Kidney tubule cell (primary cell): ENCODE measurements at regions not wholly inside any gene's neighbourhood (a gene's known extent, or its start where the extent isn't known, plus 50 kb on each side); places are given as distances from the start of the nearest gene placed in this dataset.

Source experiments
- DNase-seq: peaks from one replicate; pipeline ENCODE4 v3.0.0-alpha.2; 2018; ENCODE audit warnings: low spot score

- DNase-seq: no peak
These were observed 296.5 kb upstream of the KAZN start for GRCh38 chr1:14302025-14302424.

DNA sequence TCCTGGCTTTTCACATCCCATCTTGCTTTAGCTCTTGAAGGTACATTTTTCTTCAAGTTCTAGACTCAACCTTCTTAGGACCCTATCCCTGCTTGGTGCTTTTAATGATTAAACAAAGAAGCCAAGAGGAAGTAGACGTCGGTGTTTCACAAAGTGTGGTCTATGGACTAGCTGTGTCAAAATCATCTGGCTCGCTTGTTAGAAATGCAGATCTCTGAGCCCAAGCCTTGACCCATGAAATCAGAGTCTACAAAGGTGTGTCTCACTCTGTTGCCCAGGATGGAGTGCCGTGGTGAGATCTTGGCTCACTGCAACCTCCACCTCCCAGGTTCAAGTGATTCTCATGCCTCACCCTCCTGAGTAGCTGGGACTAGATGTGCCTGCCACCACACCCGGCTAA is 295.5 kb upstream of the KAZN start:
- DNase-seq: peak; percentile 85

GRCh38 chr1:14304381-14304865 is 294.1 kb upstream of the KAZN start:
- peak; percentile 94 for DNase-seq

GRCh38 chr1:14308460-14308859 is 290.0 kb upstream of the KAZN start:
- no peak for DNase-seq

DNA sequence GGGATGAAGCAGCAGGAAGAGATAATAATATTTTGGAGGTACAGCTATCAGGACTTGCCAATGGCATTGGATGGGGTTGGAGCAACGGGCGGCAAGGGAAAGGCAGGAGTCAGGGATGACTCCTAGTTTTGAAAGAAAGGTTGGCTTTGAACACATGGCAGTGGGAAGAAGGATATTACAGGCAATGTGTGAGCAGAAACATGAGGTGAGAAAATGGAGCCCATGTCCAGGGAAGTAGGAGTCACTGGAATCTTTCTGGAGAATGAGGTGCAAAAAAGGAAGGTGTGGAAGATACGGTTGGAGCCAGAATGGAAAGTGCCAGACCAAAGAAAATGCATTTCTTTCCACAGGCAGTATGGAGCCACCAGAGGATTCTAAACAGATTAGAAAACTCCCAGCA is 288.5 kb upstream of the KAZN start:
- DNase-seq: no peak

GRCh38 chr1:14310476-14310875 is 288.0 kb upstream of the KAZN start:
- no peak for DNase-seq

- DNase-seq: no peak
These were observed 284.6 kb upstream of the KAZN start for GRCh38 chr1:14313731-14314431.

DNA sequence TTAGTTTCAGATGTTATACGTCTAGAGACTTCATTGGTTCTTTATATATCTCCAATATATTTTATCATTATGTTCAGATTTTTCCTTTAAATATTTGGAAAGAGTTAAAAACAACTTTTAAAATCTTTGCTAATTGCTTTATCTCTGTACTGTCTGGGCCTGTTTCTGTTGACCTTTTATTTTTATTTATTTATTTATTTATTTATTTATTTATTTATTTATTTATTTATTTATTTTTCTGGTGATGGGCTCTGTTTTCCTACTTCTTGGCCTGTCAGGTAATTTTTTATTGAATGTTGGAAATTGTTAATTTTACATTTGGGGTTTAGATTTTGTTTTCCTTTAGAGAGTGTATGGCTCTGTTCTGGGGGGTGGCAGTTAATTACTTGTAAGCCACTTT is 279.7 kb upstream of the KAZN start:
- no peak for DNase-seq

GRCh38 chr1:14320518-14320917 is 278.0 kb upstream of the KAZN start:
- peak; percentile 55 for DNase-seq

DNA sequence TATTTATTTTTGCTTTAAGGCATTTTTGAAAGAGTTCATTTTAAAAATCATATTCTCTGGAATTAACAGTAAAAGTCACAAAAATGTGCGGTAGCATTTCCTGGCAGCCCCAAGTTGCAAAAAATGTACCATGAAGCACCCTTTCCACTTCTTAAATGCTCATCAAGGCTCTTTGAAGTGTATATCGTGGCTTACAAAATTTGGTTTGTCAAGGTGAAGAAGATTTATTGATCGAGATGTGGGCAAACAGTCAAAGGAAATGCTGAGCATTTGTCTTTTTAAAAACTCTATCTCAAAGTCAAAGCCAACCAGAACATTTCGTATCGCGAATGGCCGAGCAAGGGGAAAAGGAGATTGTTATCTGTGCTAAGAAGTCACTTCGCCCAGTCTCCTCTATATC is 277.5 kb upstream of the KAZN start:
- DNase-seq: no peak

DNA sequence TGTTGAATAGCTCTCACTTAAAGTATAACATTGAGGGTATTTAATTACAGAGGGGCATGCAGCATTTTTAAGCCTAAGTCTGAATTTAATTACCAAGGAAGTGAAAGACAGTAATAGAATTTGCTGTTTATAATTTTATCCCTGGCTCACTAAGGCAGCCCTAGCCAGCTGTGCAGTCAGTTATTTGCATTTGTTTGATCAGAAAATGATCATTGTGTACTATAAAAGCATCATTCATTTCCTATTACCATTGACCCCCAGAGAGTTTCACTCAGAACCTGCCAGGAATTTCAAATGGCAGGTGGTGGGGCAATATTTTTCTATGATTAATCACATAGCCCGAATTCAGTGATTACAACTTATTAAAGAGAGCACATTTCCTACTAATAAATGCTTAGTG is 277.1 kb upstream of the KAZN start:
- no peak for DNase-seq

DNA sequence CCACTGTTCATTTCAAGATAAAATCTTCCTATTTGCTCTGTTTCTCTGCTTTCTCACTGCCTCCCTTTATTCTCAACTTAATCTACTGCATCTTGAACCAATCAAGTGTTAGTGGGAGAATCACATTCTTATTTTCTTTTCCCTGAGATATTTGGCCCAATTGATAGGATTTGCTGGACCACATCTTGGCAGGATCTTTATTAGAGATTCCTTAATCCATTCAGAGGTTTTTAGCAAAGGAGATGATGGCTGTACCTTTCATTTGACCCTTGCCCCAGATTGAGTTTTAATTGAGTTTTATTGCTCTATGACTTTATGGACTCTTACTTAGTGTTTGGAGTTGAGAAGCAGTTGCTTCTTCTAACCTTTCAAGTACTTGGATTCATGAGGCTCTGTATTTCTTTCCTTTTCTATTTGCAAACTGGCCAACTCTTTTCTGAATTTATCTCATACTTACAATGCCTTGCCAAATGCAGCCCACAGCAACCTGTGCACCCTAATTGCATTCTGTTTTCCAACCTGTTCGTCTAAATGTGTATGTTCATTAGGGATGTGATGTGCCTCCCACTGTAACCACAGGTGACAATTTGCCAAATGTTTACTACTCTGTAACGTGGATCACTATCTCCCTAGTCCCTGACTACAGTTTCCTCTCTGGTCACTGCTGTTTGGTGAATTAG is 274.8 kb upstream of the KAZN start:
- DNase-seq: no peak

DNA sequence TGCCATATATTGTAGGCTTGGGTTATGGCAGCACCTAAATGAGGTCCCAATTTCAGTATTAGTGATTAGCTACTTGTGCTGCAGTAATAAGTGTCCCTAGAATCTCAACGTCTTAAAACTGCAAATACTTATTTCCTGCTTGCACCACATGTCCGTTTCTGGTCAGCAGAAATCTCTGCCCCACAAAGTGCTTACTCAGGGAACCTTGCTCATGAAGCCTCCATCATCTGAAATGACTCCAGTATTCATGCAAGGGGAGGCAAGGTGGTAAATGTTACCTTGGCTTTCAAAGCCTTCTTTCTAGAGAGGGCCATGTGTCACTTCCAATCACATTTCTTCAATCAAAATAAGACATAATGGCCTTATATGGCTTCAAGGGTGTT is 274.2 kb upstream of the KAZN start:
- no peak for DNase-seq

DNA sequence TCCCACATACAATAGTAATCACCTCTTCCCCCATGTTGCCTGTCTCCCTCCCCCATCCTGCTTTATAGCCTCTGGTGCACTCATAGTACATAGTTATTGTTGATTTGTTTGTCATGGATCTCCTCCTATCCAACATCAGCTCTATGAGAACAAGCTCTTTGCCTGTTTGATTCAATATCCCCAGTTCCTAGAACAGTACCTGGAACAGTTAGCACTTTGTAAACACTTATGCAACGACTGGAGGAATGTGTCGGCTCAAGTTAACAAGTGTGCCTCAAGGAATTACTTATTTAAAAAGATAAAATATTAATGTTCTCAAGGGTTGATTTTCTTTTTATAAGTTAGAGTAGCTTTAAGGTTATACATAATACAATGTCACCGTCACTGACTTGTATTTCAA is 271.6 kb upstream of the KAZN start:
- no peak for DNase-seq

- DNase-seq: peak; percentile 54
These were observed 269.8 kb upstream of the KAZN start for GRCh38 chr1:14328685-14329084.

GRCh38 chr1:14332158-14332557 is 266.3 kb upstream of the KAZN start:
- peak; percentile 45 for DNase-seq

DNA sequence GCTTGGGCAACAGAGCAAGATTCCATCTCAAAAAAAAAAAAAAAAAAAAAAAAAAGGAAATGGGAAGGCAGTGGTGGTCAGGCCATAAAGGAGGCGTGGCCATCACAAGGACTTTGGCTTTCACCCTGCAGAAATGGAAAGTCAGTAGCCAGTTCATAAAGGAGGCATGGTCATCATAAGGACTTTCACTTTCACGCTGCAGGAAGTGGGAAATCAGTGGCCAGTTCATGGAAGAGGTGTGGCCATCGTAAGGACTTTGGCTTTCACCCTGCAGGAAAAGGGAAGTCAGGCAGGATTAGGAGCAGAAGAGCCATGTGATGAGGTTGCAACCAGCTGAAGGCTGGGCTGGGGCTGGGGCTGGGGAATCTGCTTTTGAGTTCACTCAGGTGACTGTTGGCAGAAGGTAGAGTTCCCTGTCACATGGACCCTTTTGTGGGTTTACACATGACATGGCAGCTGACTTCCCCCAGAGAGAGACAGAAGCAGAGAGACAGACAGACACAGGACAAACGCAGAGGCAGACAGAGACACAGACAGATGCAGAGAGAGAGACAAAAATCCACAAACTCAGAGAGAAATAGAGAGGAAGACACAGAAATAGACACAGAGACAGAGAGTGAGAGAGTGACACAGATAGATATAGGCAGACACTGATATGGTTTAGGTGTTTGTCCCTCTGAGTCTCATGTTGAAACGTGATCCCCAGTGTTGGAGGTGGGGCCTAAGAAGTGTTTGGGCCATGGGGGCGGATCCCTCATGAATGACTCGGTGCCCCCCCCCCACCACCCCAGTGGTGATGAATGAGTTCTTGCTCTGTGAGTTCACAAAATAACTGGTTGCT is 263.9 kb upstream of the KAZN start:
- DNase-seq: peak; percentile 10

DNA sequence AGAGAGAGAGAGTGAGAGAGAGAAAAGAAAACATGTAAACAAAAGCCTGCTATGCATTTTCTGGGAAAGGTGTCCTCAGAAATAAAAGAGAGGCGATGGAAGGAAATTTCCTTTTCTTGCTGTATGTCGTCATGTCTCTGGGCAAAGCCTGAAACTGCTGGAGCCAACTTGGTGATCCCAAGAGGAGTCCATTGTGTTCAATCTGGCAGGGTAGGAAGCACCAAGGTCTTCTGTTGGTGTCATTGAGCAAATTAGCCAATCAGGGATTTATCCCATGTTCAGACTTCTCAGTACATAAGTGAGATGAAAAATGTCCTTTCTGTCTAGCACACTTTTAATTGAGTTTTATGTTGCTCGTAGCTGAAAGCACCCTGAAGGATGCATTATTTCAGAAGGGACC is 260.0 kb upstream of the KAZN start:
- DNase-seq: no peak

- DNase-seq: no peak
These were observed 259.2 kb upstream of the KAZN start for GRCh38 chr1:14339288-14339687.

DNA sequence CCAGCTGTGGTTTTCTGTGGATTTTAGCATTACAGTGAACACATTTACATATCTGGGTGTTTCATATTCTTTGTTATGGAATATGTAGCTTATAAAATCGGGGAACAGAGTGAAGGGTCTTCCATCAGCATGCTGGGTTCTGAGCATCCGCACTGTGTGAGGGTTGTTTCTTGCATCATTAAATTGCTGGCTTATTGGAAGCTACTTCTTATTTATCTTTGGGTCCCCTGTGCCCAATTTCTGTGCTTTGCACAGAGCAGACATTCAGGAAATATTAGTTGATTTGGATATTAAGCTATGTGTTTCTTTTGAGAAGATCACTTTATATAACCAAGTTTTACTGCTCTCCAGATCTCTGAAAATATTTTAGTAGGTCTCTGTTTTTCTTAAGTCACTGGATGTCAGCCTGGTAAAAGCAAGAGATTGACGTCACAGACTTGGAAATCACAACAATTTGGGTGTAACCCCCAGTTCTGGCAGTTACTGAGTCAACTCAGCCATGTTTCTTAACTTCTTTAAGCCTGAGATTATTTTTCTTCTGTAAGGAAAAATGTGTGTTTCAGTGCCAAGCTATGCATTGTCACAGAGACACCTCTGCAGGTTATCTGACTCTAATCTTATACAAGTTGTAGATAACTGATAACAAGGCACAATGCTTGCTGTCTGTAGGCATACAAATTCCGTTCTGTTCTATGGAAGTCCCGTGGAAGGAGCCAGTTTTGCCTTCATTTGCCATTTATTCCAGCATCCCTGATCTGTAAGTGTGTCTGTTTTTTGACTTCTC is 258.3 kb upstream of the KAZN start:
- no peak for DNase-seq

DNA sequence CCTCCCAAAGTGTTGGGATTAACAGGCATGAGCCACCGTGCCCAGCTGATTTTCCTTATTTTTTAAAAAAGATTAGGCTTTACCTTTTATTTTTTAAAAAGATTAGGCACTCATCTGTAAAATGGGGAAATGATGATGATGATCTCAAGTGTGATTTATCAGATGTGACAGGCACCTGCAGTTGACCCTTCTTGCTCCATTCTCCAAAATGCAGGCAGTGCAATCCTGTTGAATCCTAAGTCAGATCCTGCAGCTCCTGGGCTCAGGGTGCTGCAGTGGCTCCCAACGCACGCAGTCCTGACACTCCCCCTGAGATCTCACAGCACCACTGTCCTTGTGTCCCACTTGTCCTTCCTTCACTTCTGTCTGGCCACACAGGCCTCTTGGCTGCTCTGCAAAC is 257.3 kb upstream of the KAZN start:
- no peak for DNase-seq

GRCh38 chr1:14345946-14346550 is 252.4 kb upstream of the KAZN start:
- DNase-seq: peak; percentile 76
